GM18508 (cell line): ENCODE measurements at regions not wholly inside any gene's neighbourhood (a gene's known extent, or its start where the extent isn't known, plus 50 kb on each side); places are given as distances from the start of the nearest gene placed in this dataset.
"Not testable (repeated sequence)": the region's sequence is repeated elsewhere in the genome, so short reads cannot be mapped to it uniquely, and the experiment has no call there.

Experiments used
- ATAC-seq: cut with Tn5 transposase; IDR thresholded peaks from one replicate; pipeline ENCODE4 v1.9.1; 2021; ENCODE audit warnings: moderate number of reproducible peaks; ENCODE audit not compliant: insufficient read depth, unreplicated experiment

DNA sequence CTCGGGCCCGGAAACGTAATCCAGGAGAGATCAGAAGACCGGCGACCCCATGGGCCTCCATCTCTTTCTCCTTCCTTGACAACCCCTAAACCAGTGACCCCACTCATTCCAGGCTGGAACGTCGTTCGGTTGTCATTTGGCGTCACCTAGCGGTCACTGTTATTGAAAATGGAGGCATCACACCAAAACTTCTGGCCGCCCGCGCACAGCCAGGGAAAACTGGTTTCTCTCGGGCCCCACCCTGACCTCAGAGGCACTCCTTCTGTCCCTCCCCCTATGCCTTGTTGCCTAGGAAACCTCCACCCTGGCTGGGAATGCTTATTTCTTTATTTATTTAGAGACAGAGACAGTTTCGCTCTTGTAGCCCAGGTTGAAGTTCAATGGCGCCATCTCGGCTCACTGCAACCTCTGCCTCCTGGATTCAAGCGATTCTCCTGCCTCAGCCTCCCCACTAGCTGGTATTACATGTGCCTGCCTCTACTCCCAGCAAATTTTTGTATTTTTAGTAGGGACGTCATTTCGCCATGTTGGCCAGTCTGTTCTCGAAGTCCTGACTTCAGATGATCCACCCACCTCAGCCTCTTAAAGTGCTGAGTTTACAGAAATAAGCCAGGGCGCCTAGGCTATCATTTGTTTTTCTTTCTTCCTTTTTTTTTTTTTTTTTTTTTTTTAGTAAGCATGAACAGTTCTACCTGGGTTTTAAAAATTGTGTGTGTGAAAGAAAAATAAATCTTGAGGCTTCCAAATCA is 2144.1 kb upstream of the TPTE start:
- ATAC-seq: not testable (repeated sequence)

DNA sequence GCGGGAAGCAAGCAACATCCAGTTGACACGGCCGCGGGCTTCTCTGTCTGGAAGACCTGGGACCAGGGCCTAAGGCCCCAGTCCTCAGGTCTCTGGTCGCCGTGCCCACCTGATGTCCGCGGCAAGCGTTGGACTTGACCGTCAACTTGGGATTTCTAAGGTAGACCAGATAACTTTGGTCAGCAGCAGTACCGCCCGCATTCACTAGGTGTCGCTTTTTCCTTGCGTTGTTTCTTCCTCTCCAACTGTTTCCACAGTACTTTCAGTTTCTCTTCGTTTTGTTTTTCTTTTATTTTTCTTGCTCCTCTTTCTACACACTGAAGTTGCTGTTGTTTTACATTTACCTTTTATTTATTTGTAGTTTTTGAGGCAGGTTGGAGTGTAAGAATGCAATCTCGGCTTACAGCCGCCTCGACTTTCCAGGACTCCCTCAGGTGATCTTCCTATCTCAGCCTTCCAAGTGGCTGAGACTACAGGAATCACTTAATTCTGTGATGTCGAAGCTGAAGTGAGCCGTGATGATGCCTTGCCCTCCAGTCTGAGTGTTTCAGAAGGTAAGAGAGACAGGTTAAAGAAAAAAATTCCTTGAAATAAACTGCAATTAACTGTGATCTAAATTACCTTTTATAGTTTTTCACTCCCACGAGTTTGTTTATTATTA is 2140.8 kb upstream of the TPTE start:
- peak; percentile 57 for ATAC-seq

DNA sequence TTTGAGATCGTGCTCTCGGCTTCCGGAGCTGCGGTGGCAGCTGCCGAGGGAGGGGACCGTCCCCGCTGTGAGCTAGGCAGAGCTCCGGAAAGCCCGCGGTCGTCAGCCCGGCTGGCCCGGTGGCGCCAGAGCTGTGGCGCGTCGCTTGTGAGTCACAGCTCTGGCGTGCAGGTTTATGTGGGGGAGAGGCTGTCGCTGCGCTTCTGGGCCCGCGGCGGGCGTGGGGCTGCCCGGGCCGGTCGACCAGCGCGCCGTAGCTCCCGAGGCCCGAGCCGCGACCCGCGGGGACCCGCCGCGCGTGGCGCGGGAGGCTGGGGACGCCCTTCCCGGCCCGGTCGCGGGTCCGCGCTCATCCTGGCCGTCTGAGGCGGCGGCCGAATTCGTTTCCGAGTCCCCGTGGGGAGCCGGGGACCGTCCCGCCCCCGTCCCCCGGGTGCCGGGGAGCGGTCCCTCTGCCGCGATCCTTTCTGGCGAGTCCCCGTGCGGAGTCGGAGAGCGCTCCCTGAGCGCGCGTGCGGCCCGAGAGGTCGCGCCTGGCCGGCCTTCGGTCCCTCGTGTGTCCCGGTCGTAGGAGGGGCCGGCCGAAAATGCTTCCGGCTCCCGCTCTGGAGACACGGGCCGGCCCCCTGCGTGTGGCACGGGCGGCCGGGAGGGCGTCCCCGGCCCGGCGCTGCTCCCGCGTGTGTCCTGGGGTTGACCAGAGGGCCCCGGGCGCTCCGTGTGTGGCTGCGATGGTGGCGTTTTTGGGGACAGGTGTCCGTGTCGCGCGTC is 2133.0 kb upstream of the TPTE start:
- not testable (repeated sequence) for ATAC-seq

DNA sequence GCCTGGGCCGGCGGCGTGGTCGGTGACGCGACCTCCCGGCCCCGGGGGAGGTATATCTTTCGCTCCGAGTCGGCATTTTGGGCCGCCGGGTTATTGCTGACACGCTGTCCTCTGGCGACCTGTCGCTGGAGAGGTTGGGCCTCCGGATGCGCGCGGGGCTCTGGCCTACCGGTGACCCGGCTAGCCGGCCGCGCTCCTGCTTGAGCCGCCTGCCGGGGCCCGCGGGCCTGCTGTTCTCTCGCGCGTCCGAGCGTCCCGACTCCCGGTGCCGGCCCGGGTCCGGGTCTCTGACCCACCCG is 2132.5 kb upstream of the TPTE start:
- ATAC-seq: not testable (repeated sequence)

DNA sequence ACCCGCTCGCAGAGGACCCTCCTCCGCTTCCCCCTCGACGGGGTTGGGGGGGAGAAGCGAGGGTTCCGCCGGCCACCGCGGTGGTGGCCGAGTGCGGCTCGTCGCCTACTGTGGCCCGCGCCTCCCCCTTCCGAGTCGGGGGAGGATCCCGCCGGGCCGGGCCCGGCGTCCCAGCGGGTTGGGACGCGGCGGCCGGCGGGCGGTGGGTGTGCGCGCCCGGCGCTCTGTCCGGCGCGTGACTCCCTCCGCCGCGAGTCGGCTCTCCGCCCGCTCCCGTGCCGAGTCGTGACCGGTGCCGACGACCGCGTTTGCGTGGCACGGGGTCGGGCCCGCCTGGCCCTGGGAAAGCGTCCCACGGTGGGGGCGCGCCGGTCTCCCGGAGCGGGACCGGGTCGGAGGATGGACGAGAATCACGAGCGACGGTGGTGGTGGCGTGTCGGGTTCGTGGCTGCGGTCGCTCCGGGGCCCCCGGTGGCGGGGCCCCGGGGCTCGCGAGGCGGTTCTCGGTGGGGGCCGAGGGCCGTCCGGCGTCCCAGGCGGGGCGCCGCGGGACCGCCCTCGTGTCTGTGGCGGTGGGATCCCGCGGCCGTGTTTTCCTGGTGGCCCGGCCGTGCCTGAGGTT is 2130.7 kb upstream of the TPTE start:
- not testable (repeated sequence) for ATAC-seq

DNA sequence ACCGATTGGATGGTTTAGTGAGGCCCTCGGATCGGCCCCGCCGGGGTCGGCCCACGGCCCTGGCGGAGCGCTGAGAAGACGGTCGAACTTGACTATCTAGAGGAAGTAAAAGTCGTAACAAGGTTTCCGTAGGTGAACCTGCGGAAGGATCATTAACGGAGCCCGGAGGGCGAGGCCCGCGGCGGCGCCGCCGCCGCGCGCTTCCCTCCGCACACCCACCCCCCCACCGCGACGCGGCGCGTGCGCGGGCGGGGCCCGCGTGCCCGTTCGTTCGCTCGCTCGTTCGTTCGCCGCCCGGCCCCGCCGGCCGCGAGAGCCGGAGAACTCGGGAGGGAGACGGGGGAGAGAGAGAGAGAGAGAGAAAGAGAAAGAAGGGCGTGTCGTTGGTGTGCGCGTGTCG is 2127.0 kb upstream of the TPTE start:
- ATAC-seq: not testable (repeated sequence)

DNA sequence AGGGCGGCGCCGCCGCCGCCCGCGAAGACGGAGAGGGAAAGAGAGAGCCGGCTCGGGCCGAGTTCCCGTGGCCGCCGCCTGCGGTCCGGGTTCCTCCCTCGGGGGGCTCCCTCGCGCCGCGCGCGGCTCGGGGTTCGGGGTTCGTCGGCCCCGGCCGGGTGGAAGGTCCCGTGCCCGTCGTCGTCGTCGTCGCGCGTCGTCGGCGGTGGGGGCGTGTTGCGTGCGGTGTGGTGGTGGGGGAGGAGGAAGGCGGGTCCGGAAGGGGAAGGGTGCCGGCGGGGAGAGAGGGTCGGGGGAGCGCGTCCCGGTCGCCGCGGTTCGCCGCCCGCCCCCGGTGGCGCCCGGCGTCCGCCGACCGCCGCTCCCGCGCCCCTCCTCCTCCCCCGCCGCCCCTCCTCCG is 2125.4 kb upstream of the TPTE start:
- not testable (repeated sequence) for ATAC-seq

DNA sequence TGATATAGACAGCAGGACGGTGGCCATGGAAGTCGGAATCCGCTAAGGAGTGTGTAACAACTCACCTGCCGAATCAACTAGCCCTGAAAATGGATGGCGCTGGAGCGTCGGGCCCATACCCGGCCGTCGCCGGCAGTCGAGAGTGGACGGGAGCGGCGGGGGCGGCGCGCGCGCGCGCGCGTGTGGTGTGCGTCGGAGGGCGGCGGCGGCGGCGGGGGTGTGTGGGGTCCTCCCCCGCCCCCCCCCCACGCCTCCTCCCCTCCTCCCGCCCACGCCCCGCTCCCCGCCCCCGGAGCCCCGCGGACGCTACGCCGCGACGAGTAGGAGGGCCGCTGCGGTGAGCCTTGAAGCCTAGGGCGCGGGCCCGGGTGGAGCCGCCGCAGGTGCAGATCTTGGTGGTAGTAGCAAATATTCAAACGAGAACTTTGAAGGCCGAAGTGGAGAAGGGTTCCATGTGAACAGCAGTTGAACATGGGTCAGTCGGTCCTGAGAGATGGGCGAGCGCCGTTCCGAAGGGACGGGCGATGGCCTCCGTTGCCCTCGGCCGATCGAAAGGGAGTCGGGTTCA is 2122.4 kb upstream of the TPTE start:
- not testable (repeated sequence) for ATAC-seq

DNA sequence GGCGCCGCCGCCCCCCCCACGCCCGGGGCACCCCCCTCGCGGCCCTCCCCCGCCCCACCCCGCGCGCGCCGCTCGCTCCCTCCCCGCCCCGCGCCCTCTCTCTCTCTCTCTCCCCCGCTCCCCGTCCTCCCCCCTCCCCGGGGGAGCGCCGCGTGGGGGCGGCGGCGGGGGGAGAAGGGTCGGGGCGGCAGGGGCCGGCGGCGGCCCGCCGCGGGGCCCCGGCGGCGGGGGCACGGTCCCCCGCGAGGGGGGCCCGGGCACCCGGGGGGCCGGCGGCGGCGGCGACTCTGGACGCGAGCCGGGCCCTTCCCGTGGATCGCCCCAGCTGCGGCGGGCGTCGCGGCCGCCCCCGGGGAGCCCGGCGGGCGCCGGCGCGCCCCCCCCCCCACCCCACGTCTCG is 2121.5 kb upstream of the TPTE start:
- ATAC-seq: not testable (repeated sequence)

DNA sequence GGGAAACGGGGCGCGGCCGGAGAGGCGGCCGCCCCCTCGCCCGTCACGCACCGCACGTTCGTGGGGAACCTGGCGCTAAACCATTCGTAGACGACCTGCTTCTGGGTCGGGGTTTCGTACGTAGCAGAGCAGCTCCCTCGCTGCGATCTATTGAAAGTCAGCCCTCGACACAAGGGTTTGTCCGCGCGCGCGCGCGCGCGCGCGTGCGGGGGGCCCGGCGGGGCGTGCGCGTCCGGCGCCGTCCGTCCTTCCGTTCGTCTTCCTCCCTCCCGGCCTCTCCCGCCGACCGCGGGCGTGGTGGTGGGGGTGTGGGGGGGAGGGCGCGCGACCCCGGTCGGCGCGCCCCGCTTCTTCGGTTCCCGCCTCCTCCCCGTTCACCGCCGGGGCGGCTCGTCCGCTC is 2119.6 kb upstream of the TPTE start:
- ATAC-seq: not testable (repeated sequence)

DNA sequence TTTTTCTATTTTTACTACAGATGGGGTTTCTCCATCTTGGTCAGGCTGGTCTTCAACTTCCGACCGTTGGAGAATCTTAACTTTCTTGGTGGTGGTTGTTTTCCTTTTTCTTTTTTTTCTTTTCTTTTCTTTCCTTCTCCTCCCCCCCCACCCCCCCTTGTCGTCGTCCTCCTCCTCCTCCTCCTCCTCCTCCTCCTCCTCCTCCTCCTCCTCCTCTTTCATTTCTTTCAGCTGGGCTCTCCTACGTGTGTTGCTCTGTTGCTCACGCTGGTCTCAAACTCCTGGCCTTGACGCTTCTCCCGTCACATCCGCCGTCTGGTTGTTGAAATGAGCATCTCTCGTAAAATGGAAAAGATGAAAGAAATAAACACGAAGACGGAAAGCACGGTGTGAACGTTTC is 2115.1 kb upstream of the TPTE start:
- ATAC-seq: not testable (repeated sequence)

DNA sequence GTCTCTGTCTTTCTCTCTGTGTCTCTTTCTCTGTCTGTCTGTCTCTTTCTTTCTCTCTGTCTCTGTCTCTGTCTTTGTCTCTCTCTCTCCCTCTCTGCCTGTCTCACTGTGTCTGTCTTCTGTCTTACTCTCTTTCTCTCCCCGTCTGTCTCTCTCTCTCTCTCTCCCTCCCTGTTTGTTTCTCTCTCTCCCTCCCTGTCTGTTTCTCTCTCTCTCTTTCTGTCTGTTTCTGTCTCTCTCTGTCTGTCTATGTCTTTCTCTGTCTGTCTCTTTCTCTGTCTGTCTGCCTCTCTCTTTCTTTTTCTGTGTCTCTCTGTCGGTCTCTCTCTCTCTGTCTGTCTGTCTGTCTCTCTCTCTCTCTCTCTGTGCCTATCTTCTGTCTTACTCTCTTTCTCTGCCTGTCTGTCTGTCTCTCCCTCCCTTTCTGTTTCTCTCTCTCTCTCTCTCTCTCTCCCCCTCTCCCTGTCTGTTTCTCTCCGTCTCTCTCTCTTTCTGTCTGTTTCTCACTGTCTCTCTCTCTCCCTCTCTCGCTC is 2110.2 kb upstream of the TPTE start:
- ATAC-seq: not testable (repeated sequence)

DNA sequence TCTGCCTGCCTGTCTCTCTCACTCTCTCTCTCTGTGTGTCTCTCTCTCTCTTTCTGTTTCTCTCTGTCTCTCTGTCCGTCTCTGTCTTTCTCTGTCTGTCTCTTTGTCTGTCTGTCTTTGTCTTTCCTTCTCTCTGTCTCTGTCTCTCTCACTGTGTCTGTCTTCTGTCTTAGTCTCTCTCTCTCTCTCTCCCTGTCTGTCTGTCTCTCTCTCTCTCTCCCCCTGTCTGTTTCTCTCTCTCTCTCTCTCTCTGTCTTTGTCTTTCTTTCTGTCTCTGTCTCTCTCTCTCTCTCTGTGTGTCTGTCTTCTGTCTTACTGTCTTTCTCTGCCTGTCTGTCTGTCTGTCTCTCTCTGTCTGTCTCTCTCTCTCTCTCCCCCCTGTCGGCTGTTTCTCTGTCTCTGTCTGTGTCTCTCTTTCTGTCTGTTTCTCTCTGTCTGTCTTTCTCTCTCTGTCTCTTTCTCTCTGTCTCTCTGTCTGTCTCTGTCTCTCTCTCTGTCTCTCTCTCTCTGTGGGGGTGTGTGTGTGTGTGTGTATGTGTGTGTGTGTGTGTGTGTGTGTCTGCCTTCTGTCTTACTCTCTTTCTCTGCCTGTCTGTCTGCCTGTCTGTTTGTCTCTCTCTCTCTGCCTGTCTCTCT is 2101.3 kb upstream of the TPTE start:
- ATAC-seq: peak; percentile 67

DNA sequence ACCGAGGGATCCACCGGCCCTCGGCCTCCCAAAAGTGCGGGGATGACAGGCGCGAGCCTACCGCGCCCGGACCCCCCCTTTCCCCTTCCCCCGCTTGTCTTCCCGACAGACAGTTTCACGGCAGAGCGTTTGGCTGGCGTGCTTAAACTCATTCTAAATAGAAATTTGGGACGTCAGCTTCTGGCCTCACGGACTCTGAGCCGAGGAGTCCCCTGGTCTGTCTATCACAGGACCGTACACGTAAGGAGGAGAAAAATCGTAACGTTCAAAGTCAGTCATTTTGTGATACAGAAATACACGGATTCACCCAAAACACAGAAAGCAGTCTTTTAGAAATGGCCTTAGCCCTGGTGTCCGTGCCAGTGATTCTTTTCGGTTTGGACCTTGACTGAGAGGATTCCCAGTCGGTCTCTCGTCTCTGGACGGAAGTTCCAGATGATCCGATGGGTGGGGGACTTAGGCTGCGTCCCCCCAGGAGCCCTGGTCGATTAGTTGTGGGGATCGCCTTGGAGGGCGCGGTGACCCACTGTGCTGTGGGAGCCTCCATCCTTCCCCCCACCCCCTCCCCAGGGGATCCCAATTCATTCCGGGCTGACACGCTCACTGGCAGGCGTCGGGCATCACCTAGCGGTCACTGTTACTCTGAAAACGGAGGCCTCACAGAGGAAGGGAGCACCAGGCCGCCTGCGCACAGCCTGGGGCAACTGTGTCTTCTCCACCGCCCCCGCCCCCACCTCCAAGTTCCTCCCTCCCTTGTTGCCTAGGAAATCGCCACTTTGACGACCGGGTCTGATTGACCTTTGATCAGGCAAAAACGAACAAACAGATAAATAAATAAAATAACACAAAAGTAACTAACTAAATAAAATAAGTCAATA is 2093.4 kb upstream of the TPTE start:
- peak; percentile 32 for ATAC-seq

DNA sequence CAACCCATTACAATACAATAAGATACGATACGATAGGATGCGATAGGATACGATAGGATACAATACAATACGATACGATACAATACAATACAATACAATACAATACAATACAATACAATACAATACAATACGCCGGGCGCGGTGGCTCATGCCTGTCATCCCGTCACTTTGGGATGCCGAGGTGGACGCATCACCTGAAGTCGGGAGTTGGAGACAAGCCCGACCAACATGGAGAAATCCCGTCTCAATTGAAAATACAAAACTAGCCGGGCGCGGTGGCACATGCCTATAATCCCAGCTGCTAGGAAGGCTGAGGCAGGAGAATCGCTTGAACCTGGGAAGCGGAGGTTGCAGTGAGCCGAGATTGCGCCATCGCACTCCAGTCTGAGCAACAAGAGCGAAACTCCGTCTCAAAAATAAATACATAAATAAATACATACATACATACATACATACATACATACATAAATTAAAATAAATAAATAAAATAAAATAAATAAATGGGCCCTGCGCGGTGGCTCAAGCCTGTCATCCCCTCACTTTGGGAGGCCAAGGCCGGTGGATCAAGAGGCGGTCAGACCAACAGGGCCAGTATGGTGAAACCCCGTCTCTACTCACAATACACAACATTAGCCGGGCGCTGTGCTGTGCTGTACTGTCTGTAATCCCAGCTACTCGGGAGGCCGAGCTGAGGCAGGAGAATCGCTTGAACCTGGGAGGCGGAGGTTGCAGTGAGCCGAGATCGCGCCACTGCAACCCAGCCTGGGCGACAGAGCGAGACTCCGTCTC is 2092.5 kb upstream of the TPTE start:
- peak; percentile 63 for ATAC-seq

DNA sequence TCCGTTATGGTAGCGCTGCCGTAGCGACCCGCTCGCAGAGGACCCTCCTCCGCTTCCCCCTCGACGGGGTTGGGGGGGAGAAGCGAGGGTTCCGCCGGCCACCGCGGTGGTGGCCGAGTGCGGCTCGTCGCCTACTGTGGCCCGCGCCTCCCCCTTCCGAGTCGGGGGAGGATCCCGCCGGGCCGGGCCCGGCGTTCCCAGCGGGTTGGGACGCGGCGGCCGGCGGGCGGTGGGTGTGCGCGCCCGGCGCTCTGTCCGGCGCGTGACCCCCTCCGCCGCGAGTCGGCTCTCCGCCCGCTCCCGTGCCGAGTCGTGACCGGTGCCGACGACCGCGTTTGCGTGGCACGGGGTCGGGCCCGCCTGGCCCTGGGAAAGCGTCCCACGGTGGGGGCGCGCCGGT is 2086.7 kb upstream of the TPTE start:
- not testable (repeated sequence) for ATAC-seq

DNA sequence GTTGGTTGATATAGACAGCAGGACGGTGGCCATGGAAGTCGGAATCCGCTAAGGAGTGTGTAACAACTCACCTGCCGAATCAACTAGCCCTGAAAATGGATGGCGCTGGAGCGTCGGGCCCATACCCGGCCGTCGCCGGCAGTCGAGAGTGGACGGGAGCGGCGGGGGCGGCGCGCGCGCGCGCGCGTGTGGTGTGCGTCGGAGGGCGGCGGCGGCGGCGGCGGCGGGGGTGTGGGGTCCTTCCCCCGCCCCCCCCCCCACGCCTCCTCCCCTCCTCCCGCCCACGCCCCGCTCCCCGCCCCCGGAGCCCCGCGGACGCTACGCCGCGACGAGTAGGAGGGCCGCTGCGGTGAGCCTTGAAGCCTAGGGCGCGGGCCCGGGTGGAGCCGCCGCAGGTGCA is 2078.3 kb upstream of the TPTE start:
- not testable (repeated sequence) for ATAC-seq

DNA sequence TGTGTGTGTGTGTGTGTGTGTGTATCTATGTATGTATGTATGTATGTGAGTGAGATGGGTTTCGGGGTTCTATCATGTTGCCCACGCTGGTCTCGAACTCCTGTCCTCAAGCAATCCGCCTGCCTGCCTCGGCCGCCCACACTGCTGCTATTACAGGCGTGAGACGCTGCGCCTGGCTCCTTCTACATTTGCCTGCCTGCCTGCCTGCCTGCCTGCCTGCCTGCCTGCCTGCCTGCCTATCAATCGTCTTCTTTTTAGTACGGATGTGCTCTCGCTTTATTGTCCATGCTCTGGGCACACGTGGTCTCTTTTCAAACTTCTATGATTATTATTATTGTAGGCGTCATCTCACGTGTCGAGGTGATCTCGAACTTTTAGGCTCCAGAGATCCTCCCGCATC is 2071.6 kb upstream of the TPTE start:
- ATAC-seq: not testable (repeated sequence)
